Glutamatergic neuron (in vitro differentiated cells): ENCODE measurements at regions not wholly inside any gene's neighbourhood (a gene's known extent, or its start where the extent isn't known, plus 50 kb on each side); places are given as distances from the start of the nearest gene placed in this dataset.

Experiments
- DNase-seq: peaks from one replicate; pipeline ENCODE4 v3.0.0; 2022
- H3K27ac Mint-ChIP-seq: one replicate; pipeline ENCODE4 v1.8.0; 2020; ENCODE audit warnings: mild to moderate bottlenecking, mixed read lengths, inconsistent platforms; ENCODE audit not compliant: unreplicated experiment
- H3K27me3 Mint-ChIP-seq: one replicate; pipeline ENCODE4 v1.8.0; 2020; ENCODE audit warnings: mild to moderate bottlenecking, moderate library complexity, mixed read lengths, inconsistent platforms; ENCODE audit not compliant: unreplicated experiment
- H3K36me3 Mint-ChIP-seq: one replicate; pipeline ENCODE4 v1.8.0; 2020; ENCODE audit warnings: mild to moderate bottlenecking, mixed read lengths, inconsistent platforms; ENCODE audit not compliant: unreplicated experiment
- H3K4me1 Mint-ChIP-seq: one replicate; pipeline ENCODE4 v1.8.0; 2020; ENCODE audit warnings: mild to moderate bottlenecking, low read depth, mixed read lengths, inconsistent platforms; ENCODE audit not compliant: unreplicated experiment
- H3K4me3 Mint-ChIP-seq: one replicate; pipeline ENCODE4 v1.8.0; 2020; ENCODE audit warnings: mild to moderate bottlenecking, mixed read lengths, inconsistent platforms; ENCODE audit not compliant: unreplicated experiment
- H3K9me3 Mint-ChIP-seq: one replicate; pipeline ENCODE4 v1.8.0; 2020; ENCODE audit warnings: mild to moderate bottlenecking, moderate library complexity, mixed read lengths, inconsistent platforms; ENCODE audit not compliant: unreplicated experiment
- TF ChIP-seq, protein P1 (sequence below): fragments of 200-600 bp; sonication (generic); IDR thresholded peaks from one replicate; pipeline ENCODE4 v1.5.0; 2021; ENCODE audit not compliant: partially characterized antibody, unreplicated experiment

DNA sequence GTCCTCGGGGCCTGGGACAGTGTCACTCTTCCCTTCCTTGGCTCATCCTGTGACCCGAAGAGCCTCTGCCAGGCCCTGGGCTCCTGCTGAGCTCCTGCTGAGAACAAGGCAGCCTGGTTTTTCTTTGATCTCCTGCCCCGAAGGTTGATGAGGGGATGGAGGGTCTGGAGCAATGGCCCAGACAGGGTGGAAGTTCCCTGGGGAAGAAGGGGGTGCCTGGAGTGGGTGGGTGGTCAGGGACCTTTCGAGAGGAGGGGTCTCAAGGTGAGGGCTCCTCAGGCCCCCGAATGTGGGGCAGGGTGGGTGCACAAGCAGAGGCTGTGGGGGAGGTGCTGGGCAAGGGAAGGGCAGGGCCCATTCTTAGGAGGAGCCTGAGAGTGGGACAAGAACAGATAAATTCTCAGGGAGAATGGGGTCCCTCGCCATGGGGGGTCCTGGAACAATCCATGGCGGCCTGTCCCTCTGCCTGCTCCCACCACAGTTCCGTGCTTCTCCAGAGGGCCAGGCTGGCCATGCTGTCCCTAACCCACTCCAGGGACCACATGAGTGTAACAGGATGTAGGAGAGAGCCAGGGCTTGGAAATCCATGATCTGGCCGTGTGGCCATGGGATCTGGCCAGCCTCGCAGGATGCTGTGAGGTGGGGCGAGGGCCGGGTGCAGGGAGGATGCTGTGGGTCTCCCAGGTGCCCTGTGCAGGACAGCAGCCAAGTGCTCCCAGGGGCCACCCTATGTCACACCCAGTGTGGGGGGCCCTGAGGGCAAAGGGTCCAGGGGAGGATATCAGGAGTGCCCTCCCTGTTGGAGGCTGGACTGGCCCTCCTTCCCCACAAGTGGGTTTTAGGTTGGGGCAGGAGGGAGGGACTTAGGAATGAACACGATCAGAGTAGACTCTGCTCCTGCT is 128.5 kb upstream of the LPCAT1 start:
- Mint-ChIP-seq H3K36me3 (no peaks in the 10 kb centered on the region), H3K27ac (no peak overlapping the region), H3K4me3 (no peak overlapping the region), H3K9me3 (peaks cover 3% of the 10 kb centered on the region), H3K27me3 (peaks cover 4% of the 10 kb centered on the region), H3K4me1 (peaks cover 3% of the 10 kb centered on the region)
- TF ChIP-seq, protein P1, sequence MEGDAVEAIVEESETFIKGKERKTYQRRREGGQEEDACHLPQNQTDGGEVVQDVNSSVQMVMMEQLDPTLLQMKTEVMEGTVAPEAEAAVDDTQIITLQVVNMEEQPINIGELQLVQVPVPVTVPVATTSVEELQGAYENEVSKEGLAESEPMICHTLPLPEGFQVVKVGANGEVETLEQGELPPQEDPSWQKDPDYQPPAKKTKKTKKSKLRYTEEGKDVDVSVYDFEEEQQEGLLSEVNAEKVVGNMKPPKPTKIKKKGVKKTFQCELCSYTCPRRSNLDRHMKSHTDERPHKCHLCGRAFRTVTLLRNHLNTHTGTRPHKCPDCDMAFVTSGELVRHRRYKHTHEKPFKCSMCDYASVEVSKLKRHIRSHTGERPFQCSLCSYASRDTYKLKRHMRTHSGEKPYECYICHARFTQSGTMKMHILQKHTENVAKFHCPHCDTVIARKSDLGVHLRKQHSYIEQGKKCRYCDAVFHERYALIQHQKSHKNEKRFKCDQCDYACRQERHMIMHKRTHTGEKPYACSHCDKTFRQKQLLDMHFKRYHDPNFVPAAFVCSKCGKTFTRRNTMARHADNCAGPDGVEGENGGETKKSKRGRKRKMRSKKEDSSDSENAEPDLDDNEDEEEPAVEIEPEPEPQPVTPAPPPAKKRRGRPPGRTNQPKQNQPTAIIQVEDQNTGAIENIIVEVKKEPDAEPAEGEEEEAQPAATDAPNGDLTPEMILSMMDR = no peak
- DNase-seq = no peak

DNA sequence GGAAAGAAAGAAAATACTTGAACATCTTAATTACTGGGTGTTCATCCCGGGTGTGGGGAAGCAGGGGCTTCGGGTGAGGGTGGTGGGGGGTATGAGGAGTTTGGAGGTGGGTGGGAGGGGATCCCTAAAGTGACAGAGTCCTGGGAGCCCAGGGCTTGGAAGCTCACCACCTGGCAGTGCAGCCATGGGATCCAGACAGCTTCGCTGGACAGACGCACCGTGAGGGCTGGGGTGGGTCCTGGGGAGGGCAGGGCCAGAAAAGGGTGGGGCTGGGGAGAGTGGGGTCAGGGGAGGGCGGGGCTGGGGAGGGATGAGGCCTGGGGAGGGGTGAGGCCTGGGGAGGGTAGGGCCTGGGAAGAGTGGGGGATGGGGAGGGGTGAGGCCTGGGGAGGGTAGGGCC is 127.5 kb upstream of the LPCAT1 start:
- Mint-ChIP-seq H3K4me1 (peaks cover 3% of the 10 kb centered on the region), H3K27me3 (peaks cover 6% of the 10 kb centered on the region), H3K36me3 (no peaks in the 10 kb centered on the region), H3K4me3 (peak overlapping the region; percentile 28), H3K27ac (no peak overlapping the region), H3K9me3 (peaks cover 4% of the 10 kb centered on the region)
- TF ChIP-seq, protein P1 = no peak
- DNase-seq = no peak

DNA sequence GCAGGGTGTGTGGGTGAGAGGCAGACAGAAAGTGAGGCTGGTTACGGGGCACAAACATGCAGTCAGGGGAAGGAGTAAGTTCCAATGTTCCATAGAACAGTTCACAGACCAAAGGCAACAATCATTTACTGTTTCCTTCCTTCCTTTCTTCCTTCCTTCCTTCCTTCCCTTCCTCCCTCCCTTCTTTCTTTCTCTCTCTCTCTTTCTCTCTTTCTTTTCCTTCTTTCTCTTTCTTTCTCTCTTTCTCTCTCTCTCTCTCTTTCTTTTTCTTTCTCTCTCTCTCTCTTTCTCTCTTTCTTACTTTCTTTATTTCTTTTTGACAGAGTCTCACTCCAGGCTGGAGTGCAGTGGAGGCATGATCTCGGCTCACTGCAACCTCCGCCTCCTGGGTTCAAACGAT is 125.8 kb upstream of the LPCAT1 start:
- TF ChIP-seq, protein P1 = no peak
- Mint-ChIP-seq H3K9me3 (peaks cover 4% of the 10 kb centered on the region), H3K27me3 (peaks cover 5% of the 10 kb centered on the region), H3K36me3 (no peaks in the 10 kb centered on the region), H3K4me3 (no peak overlapping the region), H3K27ac (no peak overlapping the region), H3K4me1 (peaks cover 2% of the 10 kb centered on the region)
- DNase-seq = no peak

DNA sequence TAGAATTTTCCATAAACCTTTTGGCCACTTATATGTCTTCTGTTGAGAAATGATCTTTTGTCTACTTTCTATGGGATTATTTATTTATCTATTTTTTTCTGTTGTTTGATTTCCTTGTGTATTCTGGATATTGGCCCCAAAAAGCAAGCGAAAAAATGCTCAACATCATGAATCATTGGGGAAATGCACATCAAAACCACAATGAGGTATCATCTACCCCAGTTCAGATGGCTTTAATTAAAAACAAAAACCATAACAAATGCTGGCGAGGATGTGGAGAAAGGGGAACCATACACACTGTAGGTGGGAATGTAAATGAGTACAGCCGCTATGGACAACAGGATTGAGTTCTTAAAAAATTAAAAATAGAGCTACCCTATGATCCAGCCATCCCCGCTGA is 125.0 kb upstream of the LPCAT1 start:
- no peak overlapping the region for H3K4me3 Mint-ChIP-seq
- no peaks in the 10 kb centered on the region for H3K36me3 Mint-ChIP-seq
- H3K9me3 Mint-ChIP-seq = peaks cover 6% of the 10 kb centered on the region
- H3K27me3 Mint-ChIP-seq = peaks cover 4% of the 10 kb centered on the region
- H3K27ac Mint-ChIP-seq = no peak overlapping the region
- TF ChIP-seq, protein P1 = no peak
- DNase-seq = no peak
- H3K4me1 Mint-ChIP-seq = peaks cover 4% of the 10 kb centered on the region

DNA sequence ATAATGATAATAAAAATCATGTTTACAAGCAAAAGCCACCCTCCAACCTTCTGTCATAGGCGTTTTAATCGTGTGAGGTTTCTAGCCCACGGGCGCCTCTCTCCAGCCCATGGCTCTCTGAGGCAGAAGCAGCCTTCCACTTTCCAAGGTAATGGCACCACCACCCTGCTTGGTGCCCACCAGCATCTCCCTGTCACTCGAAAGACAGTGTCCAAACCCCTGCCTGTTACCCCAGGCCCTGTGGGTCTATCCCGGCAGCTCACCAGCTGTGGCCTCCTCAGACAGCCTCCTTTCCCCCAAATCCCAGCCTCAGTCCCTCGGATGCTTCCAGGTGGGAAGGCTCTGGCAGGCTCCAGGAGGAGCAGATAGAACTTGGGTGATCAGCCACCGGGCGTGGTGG is 123.8 kb upstream of the LPCAT1 start:
- DNase-seq = no peak
- H3K27me3 Mint-ChIP-seq = peaks cover 4% of the 10 kb centered on the region
- no peak overlapping the region for H3K4me3 Mint-ChIP-seq
- peaks cover 6% of the 10 kb centered on the region for H3K9me3 Mint-ChIP-seq
- H3K4me1 Mint-ChIP-seq = peaks cover 4% of the 10 kb centered on the region
- no peak overlapping the region for H3K27ac Mint-ChIP-seq
- TF ChIP-seq, protein P1 = no peak
- no peaks in the 10 kb centered on the region for H3K36me3 Mint-ChIP-seq
